Hematopoietic multipotent progenitor cell treated with erythropoietin and hydrocortisone succinate and interleukin-3 and kit ligand, for 17 days (in vitro differentiated cells): ENCODE measurements at regions not wholly inside any gene's neighbourhood (a gene's known extent, or its start where the extent isn't known, plus 50 kb on each side); places are given as distances from the start of the nearest gene placed in this dataset.

Source experiments
- DNase-seq: peaks from one replicate; pipeline ENCODE4 v3.0.0-alpha.2; 2015; ENCODE audit warnings: low spot score

- DNase-seq = no peak
Observed at GRCh38 chr18:38971881-38972280, 1406.3 kb upstream of the CELF4 start.

DNA sequence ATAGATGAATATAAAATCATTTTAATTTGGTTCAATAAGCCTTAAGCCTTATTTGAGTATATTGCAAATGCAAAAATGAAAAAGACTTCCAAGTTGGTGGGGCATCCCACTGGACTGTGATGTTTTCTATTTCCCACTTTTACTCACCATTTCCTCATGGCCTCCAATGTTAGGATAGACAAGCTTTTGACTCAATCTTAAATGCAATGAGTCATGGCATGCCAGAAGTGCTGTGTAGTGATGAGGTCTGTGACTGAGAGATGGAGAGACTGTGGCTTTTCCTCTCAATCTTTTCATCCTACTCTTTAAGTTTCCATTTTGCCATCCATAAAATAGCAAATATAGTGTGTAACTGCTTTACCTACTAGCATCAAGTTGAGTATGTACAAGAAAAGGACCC is 1401.2 kb upstream of the CELF4 start:
- DNase-seq = no peak

DNA sequence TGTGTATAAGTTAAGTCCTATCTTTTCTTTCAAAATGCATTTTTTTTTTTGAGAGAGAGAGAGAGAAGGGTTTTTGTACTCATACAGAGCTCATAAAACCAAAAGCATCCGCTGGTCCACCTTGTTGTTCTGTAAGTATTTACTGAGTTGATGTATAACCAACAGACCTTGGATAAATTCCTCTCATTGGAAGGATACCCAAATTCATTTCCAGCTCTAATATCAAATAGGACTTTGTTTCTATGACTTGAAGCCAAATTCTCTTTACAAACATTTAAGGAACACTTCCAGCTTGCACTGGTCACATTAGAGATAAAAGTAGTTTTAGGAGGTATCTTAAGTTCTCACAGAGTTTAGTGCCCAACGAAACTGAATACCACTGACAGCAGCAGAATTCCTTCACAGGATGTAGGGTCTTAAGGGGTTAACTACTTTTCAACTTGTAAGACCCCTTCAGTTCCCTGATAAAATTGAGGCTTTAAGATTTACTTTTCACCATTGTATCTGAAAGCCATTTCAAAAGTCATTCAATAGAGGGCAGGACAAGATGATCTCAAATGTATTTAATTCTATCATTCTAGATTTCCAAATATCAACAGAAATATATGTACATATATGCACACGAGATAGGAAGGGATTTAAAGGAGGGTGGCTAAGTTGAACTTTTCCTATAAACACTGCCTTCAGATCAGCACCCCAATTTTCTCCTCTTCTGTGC is 1398.5 kb upstream of the CELF4 start:
- DNase-seq = no peak

DNA sequence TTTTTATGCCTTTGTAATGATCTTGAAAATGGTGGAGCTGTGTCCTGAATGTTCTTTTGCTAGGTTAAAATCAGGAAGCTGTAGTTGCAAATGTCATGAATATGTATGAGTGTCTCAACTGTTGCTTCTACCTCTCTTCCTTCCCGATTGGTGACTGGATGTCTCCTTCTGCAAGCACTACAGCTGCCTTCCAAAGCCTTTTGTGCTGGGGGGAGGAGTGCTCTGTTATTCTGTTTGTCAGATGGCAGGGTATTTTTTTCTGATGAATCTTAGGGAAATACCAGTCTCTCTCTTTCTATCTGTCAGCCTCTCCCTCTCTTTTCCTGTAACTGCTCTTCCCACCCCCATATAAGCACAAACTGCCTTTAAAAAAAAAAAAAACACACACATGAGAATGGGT is 1396.3 kb upstream of the CELF4 start:
- no peak for DNase-seq

DNA sequence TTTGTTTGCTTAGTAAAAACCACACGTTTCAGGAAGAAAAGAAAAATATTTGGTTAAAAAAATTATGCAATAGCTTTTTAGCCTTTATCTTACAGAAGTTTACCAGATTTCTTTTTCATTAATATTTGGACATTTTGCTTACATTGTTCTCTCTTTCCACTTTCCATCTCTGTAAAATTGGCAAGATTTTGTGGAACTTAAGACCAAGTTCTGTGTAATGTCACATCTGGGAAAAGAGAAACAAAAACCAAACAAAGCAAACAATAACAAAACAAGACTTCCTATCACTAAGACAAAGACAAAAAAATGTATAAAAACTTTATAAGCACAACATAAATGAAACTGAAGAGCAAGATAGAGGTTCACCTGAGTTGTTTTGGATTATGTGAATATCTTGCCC is 1392.1 kb upstream of the CELF4 start:
- no peak for DNase-seq

DNA sequence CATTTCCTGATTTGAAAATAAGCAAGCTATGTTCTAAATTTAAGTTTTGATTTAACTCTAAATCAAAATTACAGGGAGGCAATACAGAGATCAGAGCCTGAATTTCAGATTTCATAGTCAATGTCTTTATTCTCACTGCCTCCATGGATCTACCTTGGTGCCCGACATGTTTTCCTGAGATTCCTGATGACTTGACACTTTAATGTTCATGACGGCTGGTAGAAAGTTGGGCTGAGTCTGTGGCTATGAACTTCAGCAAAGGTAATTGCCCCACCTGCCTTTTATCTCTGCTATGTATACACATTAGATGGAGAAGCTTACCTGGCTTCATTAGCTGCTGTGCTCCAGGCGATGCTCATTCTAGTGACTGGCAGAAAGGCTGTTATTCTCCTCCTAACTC is 1390.5 kb upstream of the CELF4 start:
- DNase-seq = no peak

- DNase-seq = no peak
Observed at GRCh38 chr18:38951633-38952032, 1386.0 kb upstream of the CELF4 start.

DNA sequence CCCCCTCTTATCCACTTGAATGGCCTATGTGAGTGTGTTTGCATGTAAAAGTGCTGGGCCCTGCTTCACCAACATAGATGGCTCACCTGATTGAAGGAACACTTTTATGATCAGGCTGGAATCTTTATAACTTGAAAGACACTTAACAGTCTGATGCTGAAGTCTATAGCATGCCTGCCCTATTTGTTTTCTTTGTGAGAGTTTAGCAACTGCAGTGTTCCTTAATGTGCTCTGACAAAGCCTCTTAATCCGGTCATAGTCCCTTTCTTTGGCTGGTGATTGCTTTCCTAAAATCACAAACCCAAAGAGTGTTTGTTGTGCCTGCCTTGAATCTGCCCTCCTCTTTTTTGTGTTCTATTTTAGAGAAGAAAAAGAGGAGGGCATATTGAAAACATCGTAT is 1382.8 kb upstream of the CELF4 start:
- DNase-seq = no peak

DNA sequence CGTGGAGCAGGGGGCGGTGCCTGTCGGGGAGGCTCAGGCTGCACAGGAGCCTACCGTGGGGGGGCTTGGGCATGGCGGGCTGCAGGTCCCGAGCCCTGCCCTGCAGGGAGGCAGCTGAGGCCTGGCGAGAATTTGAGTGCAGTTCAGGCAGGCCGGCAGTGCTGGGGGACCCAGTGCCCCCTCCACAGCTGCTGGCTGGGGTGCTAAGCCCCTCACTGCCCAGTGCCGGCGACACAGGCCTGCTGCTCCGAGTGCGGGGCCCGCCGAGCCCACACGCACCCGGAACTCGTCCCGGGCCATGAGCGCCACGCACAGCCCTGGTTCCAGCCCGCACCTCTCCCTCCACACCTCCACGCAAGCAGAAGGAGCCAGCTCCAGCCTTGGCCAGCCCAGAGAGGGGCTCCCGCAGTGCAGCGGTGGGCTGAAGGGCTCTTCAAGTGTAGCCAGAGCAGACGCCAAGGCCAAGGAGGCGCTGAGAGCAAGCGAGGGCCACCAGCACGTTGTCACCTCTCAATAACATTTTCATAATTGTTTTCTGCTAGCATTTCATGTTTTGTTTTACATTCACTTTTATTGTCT is 1378.9 kb upstream of the CELF4 start:
- DNase-seq = no peak

- no peak for DNase-seq
Observed at GRCh38 chr18:38941711-38942561, 1376.3 kb upstream of the CELF4 start.

DNA sequence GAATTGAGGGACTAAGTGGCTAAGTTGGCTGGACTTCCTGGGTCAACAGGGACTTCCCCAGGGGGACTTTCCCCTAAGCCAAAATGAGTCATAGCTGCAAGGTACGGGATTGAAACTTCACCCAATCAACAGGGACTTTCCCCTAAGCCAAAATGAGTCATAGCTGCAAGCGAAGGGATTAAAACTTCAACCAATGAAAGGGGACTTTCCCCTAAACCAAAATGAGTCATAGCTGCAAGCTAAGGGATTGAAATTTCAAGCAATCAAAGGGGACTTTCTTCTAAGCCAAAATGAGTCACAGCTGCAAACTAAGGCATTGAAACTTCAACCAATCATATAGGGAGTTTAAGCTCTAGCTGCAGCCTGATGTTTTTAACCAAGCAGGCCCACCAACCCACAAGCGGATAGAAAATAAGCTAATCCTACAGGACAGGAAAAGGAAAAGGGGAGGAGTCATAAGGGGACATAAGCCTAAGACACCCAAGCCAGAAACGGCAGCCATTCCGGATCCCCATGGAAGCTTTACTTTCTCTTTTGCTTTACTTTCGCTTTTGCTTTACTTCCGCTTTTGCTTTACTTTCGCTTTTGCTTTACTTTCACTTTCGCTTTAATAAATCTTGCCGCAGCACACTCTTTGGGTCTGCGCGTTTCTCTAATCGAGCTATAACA is 1375.4 kb upstream of the CELF4 start:
- no peak for DNase-seq

GRCh38 chr18:38940475-38940862 is 1374.9 kb upstream of the CELF4 start:
- DNase-seq = no peak

GRCh38 chr18:38933910-38934510 is 1368.4 kb upstream of the CELF4 start:
- no peak for DNase-seq

DNA sequence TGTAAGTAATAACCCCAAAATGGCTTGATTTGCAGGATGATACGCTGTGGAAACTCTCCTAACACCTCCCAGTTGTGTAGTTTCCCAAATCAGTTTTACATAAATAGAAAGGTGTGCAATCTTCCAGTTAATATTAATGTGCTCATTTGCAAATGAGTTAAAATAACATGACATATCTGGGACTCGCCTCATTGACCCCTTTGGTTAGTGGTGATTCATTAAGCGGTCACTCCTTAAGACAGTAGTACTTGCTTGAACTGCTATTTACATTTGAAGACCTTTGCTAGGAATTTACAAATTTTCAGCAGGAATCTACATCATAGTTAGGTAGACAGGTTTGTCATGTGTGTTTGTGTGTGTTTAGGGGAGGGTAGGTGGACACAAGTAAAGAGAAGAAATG is 1367.7 kb upstream of the CELF4 start:
- DNase-seq = no peak

DNA sequence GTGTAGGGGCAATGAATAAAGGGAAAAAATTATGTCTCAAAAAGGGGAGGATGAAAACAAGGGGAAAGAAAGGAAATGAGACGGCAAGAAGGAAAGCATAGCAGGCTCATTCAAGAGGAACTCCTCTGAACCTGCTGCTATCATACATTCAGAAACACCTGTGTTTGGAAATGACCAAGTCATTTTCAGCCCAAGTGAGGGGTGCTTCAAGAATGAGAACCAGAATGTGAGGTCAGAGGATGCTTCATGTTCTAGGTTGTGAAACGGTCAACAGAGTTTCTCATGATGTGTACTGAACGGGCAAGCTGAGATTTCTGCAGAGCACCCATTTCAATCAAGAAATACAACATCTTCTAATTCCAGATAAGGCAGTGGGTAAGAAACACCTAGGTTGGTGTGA is 1367.2 kb upstream of the CELF4 start:
- DNase-seq = no peak

GRCh38 chr18:38931754-38932050 is 1366.1 kb upstream of the CELF4 start:
- no peak for DNase-seq

DNA sequence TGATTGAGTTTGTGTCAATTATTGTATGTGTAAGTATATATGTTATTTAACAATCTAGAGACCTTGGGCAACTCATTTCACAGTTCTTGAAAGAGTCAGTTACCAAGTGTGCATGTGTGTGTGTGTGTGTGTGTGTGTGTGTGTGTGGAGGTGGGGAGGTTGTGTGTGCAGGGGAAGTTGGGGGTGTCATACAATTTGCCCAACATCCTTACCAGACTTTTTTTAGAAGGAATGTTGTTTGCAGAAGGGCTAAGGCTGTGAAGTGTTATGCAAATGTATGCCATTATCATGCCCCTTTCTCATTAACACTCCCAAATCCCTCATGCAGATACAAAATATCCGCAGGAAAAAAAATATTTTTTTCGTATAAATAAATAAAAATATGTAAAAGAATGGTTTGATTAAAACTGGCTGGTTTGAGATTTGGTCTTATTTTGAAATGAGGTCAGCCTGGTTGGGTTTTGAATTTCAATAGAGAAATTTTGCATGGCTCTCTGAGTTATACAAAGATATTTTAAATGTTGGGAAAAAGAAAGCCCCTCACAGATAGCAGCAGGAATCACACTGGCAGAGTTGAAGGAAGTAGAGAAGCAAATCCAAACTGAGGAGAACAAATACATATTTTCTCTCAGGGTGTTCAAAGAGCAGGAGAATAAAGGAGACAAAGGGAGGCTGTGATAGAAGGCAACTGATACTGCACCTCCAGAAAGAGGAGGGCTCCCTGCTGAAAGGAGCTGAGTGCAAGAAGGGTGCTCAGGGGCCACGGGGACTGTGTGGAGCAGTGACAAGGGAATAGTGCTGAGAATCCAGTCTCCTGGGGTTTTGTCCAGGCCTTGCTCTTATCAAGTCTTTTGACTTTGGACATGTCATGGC is 1365.5 kb upstream of the CELF4 start:
- no peak for DNase-seq

DNA sequence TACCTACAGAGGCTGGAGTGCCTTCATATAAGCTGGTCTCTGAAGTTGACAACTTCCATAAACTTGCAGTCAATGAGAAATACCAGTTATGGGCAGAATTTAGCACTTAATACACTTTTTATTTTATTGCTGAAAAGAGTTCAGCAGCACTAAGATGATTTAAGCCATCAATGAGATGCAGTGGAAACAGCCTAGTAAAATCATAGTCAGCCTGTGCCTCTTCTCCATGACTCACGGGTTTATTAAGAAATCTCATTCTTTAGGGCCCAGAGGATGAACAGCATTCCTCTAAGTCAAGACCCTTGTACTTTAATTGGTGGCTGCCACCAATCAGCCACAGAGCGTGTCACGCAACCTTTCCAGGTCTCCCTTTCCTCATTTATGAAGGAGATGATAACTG is 1357.9 kb upstream of the CELF4 start:
- no peak for DNase-seq

- DNase-seq = no peak
Observed at GRCh38 chr18:38923126-38923525, 1357.5 kb upstream of the CELF4 start.

- DNase-seq = no peak
Observed at GRCh38 chr18:38909972-38910371, 1344.4 kb upstream of the CELF4 start.

DNA sequence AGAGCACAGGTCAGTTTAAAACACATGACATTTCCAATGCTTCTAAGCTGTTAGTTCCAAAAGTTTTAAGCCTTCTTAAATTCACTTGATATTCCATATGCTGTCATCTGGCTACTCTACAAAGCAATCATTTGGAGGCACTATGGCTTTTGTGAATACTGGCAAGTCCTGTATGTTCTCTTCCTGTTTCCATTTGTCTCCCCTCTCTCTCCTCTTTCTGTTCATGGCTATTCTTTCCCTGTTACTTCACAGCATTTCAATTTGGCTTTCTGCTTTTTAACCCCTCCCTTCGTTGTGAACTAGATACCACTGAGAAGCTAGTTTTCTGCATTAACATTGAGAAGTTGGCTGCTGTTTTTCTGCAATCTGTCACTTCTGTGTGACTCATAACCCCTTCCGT is 1337.2 kb upstream of the CELF4 start:
- DNase-seq = no peak

- DNase-seq = no peak
Observed at GRCh38 chr18:38900445-38900844, 1334.8 kb upstream of the CELF4 start.
